Colonic mucosa (tissue), 4 donors: ENCODE measurements at regions not wholly inside any gene's neighbourhood (a gene's known extent, or its start where the extent isn't known, plus 50 kb on each side); places are given as distances from the start of the nearest gene placed in this dataset.
A peak's percentile ranks its signal among the peaks of the same experiment; 100 is the strongest.

ENCODE experiments used
- DNase-seq: peaks from one replicate; pipeline ENCODE4 v3.0.0-alpha.2; 2020
- H3K27ac ChIP-seq: fragments of 200-600 bp; one replicate; pipeline ENCODE4 v1.8.0; 2021
- H3K27me3 ChIP-seq: fragments of 200-600 bp; one replicate; pipeline ENCODE4 v1.8.0; 2021
- H3K36me3 ChIP-seq: fragments of 200-600 bp; one replicate; pipeline ENCODE4 v1.8.0; 2021
- H3K4me1 ChIP-seq: fragments of 200-600 bp; one replicate; pipeline ENCODE4 v1.8.0; 2021; ENCODE audit warnings: mild to moderate bottlenecking
- H3K4me3 ChIP-seq: fragments of 200-600 bp; one replicate; pipeline ENCODE4 v1.8.0; 2021
- H3K9ac ChIP-seq, 2 donors: one replicate each; pipeline ENCODE4 v1.7.0; 2013; ENCODE audit warnings: control low read depth in 2 of 2, low read depth in 2 of 2, low read length in 2 of 2
- H3K9me3 ChIP-seq: fragments of 200-600 bp; one replicate; pipeline ENCODE4 v1.8.0; 2021
- CTCF ChIP-seq: fragments of 200-600 bp; IDR thresholded peaks from one replicate; pipeline ENCODE4 v1.8.0; 2022; ENCODE audit warnings: antibody characterized with exemption, mild to moderate bottlenecking
- intact Hi-C: fragments of 100-400 bp; cut with DNase I; formaldehyde crosslinking; loops from one replicate; pipeline ENCODE4 v1.14.1; 2022
- donor health status: healthy.
- donor health status: DM: no; HTN: no; CAD: no.
- donor health status: DM: no; HTN: no; CAD: no.

- H3K4me3 ChIP-seq, result no peak overlapping the region
- H3K27ac ChIP-seq, result peak overlapping the region; percentile 60
- intact Hi-C loops, result no loop called here
- peak overlapping the region in 1 of 2 donors; percentile 16 for H3K9ac ChIP-seq
- H3K4me1 ChIP-seq, result peaks cover 14% of the 10 kb centered on the region
- no peaks in the 10 kb centered on the region for H3K9me3 ChIP-seq
- DNase-seq, result peak; percentile 90
- H3K27me3 ChIP-seq, result no peaks in the 10 kb centered on the region
- no peaks in the 10 kb centered on the region for H3K36me3 ChIP-seq
- no peak for TF ChIP-seq CTCF
Measured at GRCh38 chr7:47191876-47192291, 390.0 kb downstream of the TNS3 start.

- DNase-seq, result no peak
- Histone ChIP-seq H3K27ac (peak overlapping the region; percentile 60), H3K36me3 (no peaks in the 10 kb centered on the region), H3K4me1 (peaks cover 14% of the 10 kb centered on the region), H3K27me3 (no peaks in the 10 kb centered on the region), H3K9ac (no peak overlapping the region), H3K4me3 (no peak overlapping the region), H3K9me3 (no peaks in the 10 kb centered on the region)
- TF ChIP-seq CTCF, result no peak
- intact Hi-C loops, result no loop called here
Measured at GRCh38 chr7:47191316-47191715, 390.6 kb downstream of the TNS3 start.

GRCh38 chr7:47190462-47190861, 391.4 kb downstream of the TNS3 start:
- H3K9ac ChIP-seq, result no peak overlapping the region
- H3K4me1 ChIP-seq, result peaks cover 14% of the 10 kb centered on the region
- H3K4me3 ChIP-seq, result no peak overlapping the region
- intact Hi-C loops, result no loop called here
- no peaks in the 10 kb centered on the region for H3K9me3 ChIP-seq
- H3K27ac ChIP-seq, result no peak overlapping the region
- TF ChIP-seq CTCF, result no peak
- H3K36me3 ChIP-seq, result no peaks in the 10 kb centered on the region
- H3K27me3 ChIP-seq, result no peaks in the 10 kb centered on the region
- DNase-seq, result no peak

- intact Hi-C loops, result no loop called here
- H3K4me1 ChIP-seq, result peaks cover 14% of the 10 kb centered on the region
- H3K36me3 ChIP-seq, result no peaks in the 10 kb centered on the region
- no peak for DNase-seq
- no peak for TF ChIP-seq CTCF
- H3K4me3 ChIP-seq, result no peak overlapping the region
- H3K27me3 ChIP-seq, result no peaks in the 10 kb centered on the region
- H3K9me3 ChIP-seq, result no peaks in the 10 kb centered on the region
- H3K27ac ChIP-seq, result no peak overlapping the region
- H3K9ac ChIP-seq, result no peak overlapping the region
Measured at GRCh38 chr7:47188653-47189315, 393.1 kb downstream of the TNS3 start.

- H3K27me3 ChIP-seq, result no peaks in the 10 kb centered on the region
- intact Hi-C loops, result no loop called here
- TF ChIP-seq CTCF, result no peak
- H3K36me3 ChIP-seq, result no peaks in the 10 kb centered on the region
- H3K27ac ChIP-seq, result no peak overlapping the region
- H3K4me1 ChIP-seq, result peaks cover 14% of the 10 kb centered on the region
- no peak overlapping the region for H3K4me3 ChIP-seq
- no peaks in the 10 kb centered on the region for H3K9me3 ChIP-seq
- DNase-seq, result no peak
- no peak overlapping the region for H3K9ac ChIP-seq
Measured at GRCh38 chr7:47188136-47188535, 393.8 kb downstream of the TNS3 start.
